ENCODE measurements at regions not wholly inside any gene's neighbourhood (a gene's known extent, or its start where the extent isn't known, plus 50 kb on each side); places are given as distances from the start of the nearest gene placed in this dataset.

- H2BK15ac ChIP-seq (ENCODE audit: low read depth, low read length), result no peak overlapping the region
- H2BK20ac ChIP-seq (ENCODE audit: low read depth, low read length, poor library complexity, severe bottlenecking), result no peak overlapping the region
- H3K14ac ChIP-seq (ENCODE audit: insufficient read depth, low read length), result no peak overlapping the region
- H4K20me1 ChIP-seq (ENCODE audit: control insufficient read depth, insufficient read depth, insufficient read length), result no peaks in the 10 kb centered on the region
- H3K36me3 Mint-ChIP-seq (ENCODE audit: insufficient read depth in 1 of 3, low read depth in 3 of 3), result no peaks in the 10 kb centered on the region
- H4K8ac ChIP-seq (replicated peaks; ENCODE audit: insufficient read length, low read depth, low read length), result no peak overlapping the region
- WGBS (ENCODE audit: extremely low coverage, insufficient read length, low lambda C conversion rate), result no CpG with 5 or more reads among the region's 3 CpGs
- H2BK5ac ChIP-seq (ENCODE audit: insufficient read length, low read length), result no peak overlapping the region
- H3K18ac ChIP-seq (ENCODE audit: insufficient read length, low read depth, low read length), result no peak overlapping the region
- H3K56ac ChIP-seq (ENCODE audit: insufficient read length, low read depth, low read length), result no peak overlapping the region
- H2BK120ac ChIP-seq (ENCODE audit: low read depth, low read length, poor library complexity, severe bottlenecking), result no peak overlapping the region
- peaks cover 6% of the 10 kb centered on the region; the same call in 1 of the 2 replicates for H3K4me1 ChIP-seq (ENCODE audit: insufficient read depth, low read length)
- no peaks in the 10 kb centered on the region for H3K27me3 ChIP-seq (ENCODE audit: insufficient read depth, low read length)
- no peaks in the 10 kb centered on the region for H3K9me3 Mint-ChIP-seq
- H3K23ac ChIP-seq (ENCODE audit: insufficient read length, low read depth, low read length), result no peak overlapping the region
- no peak overlapping the region for H2AK5ac ChIP-seq (ENCODE audit: insufficient read length, low read length)
- no peaks in the 10 kb centered on the region for H3K79me2 ChIP-seq (ENCODE audit: insufficient read depth, low read length)
- TF ChIP-seq CTCF (conservative IDR thresholded peaks at IDR 0.05), result no peak
- H3T11ph ChIP-seq (ENCODE audit: low read length), result no peak overlapping the region
- no peak overlapping the region; a peak in 1 of 7 replicates for H3K27ac Mint-ChIP-seq
- H3K9ac ChIP-seq (ENCODE audit: extremely low read depth, insufficient read length, low read length), result no peak overlapping the region
- no peaks in the 10 kb centered on the region for H3K79me1 ChIP-seq (ENCODE audit: insufficient read depth, low read depth, low read length, poor library complexity, severe bottlenecking)
- H3K27me3 Mint-ChIP-seq (ENCODE audit: low read depth), result no peaks in the 10 kb centered on the region
- H3K4me1 Mint-ChIP-seq, result peaks cover 25 to 26% of the 10 kb centered on the region in 2 experiments
- H3K4me2 ChIP-seq (ENCODE audit: insufficient read depth, insufficient read length, low read length), result no peak overlapping the region
- H3K23me2 ChIP-seq (ENCODE audit: insufficient read length, low read depth, low read length, poor library complexity, severe bottlenecking), result no peaks in the 10 kb centered on the region
- no peak overlapping the region for H3K4ac ChIP-seq (ENCODE audit: low read depth, low read length)
- no peak overlapping the region for H2AFZ ChIP-seq (ENCODE audit: low read length)
- H4K5ac ChIP-seq (ENCODE audit: insufficient read length, low read depth, low read length), result no peak overlapping the region
- no peak overlapping the region for H2BK12ac ChIP-seq (ENCODE audit: insufficient read length, low read depth, low read length)
- DNase-seq, result no peak
- no peaks in the 10 kb centered on the region for H3K9me3 ChIP-seq (ENCODE audit: control insufficient read depth, low read depth, low read length)
- no peak overlapping the region for H4K91ac ChIP-seq (ENCODE audit: insufficient read length, low read depth, low read length)
- no peak overlapping the region for H3K27ac ChIP-seq (ENCODE audit: insufficient read length, low read depth, low read length)
- no peak overlapping the region for H3K4me3 Mint-ChIP-seq
Measured at GRCh38 chr6:71402096-71402495, 113.5 kb downstream of the OGFRL1 start.
